ENCODE measurements at regions not wholly inside any gene's neighbourhood (a gene's known extent, or its start where the extent isn't known, plus 50 kb on each side); places are given as distances from the start of the nearest gene placed in this dataset.

DNA sequence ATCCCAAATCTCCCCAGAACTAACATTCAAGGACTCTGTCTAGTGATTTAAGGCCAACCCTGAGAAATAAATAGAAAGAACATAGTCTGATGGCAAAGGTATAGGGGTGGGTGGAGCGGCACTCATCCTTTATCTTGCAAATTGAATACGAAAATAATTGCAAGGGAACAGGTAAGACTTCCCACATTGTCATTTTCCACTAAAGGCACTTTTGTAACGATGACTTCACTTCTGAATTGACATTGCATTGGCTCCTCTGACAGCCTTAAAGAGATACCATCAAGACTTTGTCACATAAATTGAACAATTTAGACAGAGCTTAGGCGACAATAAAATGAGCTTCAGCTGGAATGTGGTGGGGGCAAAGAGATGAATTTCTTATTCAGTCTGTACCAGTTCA, 75.3 kb upstream of the PLCL2 start:
- no peak for DNase-seq (ENCODE audit: low read depth)

GRCh38 chr3:16809993-16810392, 74.8 kb upstream of the PLCL2 start:
- no peak for DNase-seq (ENCODE audit: low read depth)

DNA sequence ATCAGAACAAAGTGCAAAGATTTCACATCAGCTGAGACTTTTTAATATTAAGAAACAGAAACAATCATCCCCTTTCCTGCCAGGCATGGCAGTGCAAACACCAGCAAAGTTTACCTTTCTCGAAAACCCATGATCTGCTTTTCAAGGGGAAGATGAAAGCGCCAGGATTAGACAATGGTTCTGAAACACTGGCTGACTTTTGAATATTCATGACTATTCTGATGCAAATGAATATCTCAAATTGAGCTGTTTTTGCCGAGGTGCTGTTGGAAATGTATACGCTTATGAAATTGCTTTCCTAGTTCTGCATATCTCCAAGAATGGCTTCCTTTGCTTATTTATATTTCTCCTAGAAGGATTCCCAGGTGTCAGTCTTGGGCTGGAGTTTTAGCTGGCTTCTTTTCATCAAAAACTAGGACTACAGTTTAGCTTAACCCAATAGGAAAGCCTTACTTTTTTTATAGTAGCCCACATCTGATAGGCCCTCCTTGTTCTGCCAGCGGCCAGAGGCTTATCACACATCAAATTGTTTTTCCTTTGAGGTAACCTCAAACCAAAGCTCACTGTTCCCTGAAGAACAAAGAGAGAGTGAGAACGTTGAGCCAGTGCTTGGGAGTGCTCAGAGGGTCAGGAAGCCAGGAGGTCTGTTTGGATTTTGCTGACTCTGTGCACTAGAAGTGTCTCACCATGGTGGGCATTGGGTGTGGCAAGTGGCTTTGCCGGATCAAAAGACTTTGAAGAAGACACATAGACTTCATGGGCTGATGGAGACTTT, 74.0 kb upstream of the PLCL2 start:
- no peak for DNase-seq (ENCODE audit: low read depth)

DNA sequence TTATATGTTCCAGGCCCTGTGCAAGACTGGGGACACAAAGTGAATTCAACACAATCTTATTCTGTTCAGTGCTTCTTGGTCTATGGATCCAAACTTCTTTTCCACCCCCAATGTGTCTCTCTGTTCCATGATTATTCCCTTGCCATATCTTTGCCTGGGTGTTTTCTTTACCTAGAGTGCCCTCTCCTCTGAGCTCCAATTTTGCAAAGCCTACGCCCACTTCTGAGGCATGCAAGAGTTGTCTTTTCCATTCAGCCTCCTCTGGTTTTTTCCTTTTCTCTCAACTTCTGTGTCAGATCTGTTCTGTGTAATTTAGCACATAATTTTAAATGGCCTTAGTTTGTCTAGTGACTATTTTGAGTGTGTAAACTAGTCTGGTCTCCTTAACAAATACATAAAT, 72.8 kb upstream of the PLCL2 start:
- DNase-seq (ENCODE audit: low read depth): no peak

DNA sequence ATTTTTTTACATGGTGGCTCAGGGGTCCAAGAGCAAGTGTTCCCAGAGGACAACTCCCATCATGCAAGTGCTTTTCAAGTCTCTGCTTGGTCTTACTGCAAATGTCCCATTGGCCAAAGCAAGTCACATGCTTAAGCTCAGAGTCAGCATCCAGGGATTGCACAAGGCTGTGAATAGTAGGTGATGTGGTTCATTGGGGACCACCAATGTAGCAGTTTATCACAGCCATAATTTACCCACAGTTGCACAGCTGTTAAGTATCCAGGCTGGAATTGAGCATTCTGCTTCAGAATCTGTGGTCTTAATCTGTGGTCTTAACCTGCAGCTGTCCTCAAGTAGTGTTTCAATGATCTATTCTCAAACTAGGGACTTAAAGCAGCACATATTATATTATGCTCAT, 71.4 kb upstream of the PLCL2 start:
- DNase-seq (ENCODE audit: low read depth): no peak

DNA sequence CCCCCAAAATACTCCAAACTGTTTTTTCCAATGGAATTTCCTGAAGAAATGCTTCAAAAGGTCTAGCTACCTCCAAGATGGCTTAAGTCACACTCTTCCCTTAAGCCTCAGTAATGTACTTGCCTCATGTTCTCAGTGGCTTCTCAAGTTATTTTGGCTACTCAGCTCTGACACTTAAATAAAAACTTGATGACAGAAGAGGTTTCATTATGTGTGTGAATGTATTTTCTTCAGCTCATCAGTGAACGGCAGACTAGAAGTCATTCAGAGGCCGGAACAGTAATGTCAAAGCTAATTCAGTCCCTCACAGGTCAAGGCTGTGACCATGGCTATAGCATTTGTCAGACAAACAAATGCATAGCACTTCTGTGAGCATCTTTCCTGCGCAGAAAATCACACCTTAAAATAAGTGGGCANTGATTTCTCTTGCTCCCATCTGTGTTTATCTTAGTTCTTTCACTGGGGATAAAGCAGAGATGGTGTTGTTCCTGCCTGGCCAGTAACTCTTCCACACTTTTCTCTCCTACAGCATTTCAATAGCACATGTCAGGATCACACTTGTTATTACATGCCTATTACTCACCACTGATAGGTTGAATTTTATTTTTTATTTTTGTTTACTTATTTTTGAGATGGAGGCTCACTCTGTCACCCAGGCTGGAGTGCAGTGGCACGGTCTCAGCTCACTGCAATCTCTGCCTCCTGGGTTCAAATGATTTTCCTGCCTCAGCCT, 68.5 kb upstream of the PLCL2 start:
- DNase-seq (ENCODE audit: low read depth): no peak

GRCh38 chr3:16817197-16817596, 67.6 kb upstream of the PLCL2 start:
- DNase-seq (ENCODE audit: low read depth): no peak

- DNase-seq (ENCODE audit: low read depth): no peak
These were observed 66.6 kb upstream of the PLCL2 start for GRCh38 chr3:16818194-16818593.

DNA sequence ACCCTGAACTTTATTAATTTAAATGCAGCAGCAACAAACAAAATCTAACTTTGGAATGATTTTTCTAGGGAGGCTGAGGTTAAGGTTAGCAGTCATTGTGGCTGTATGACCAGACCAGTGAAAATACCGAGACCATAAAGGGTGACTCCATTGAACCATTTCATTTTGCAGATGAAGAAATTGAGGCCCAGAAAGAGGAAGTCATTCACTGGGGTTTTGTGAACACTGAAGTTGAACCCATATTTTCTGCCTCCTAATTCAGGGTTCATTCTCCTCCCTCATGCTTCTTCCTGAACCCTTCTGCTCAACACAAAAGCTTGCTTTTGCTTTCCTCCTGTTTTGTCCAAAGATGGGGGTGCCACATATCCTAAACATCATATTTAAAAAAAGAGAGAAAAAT, 65.8 kb upstream of the PLCL2 start:
- no peak for DNase-seq (ENCODE audit: low read depth)

GRCh38 chr3:16820485-16820884, 64.3 kb upstream of the PLCL2 start:
- no peak for DNase-seq (ENCODE audit: low read depth)

GRCh38 chr3:16821053-16821452, 63.7 kb upstream of the PLCL2 start:
- DNase-seq (ENCODE audit: low read depth): no peak

GRCh38 chr3:16824081-16824696, 60.6 kb upstream of the PLCL2 start:
- DNase-seq (ENCODE audit: low read depth): no peak

DNA sequence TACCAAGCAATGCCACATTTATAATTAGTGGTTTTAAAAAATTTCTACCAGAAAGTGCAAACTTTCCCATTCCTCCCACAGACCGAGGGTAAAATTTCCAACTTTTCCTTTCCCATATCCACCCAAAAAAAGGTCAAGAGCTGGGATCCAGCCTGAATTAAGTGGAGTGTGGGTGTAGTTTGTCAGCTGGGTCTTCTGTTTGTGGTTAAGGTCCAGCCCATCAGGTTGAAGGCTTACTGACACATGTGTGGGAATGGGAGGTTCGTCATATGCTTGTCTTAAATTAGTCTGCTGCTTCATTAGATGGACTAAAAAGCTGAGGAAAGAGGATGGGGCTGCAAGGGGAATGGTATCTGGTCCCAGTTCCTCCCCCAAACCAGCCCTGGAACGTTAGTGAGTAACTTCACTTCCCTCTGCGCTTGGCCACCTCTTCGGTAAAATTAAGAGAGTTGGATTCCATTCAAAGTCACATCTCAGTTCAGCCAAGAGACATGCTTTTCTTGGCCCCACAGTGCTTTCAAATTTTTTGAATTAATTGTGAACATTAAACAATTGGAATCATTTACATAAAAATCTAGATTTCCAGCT, 59.0 kb upstream of the PLCL2 start:
- DNase-seq (ENCODE audit: low read depth): no peak

GRCh38 chr3:16828815-16829214, 55.9 kb upstream of the PLCL2 start:
- peak; percentile 46 for DNase-seq (ENCODE audit: low read depth)

- no peak for DNase-seq (ENCODE audit: low read depth)
These were observed 52.9 kb upstream of the PLCL2 start for GRCh38 chr3:16831846-16832245.

GRCh38 chr3:16834214-16834613, 50.5 kb upstream of the PLCL2 start:
- DNase-seq (ENCODE audit: low read depth): no peak

GRCh38 chr3:16834753-16835152, 50.0 kb upstream of the PLCL2 start:
- no peak for DNase-seq (ENCODE audit: low read depth)
